ENCODE measurements at regions not wholly inside any gene's neighbourhood (a gene's known extent, or its start where the extent isn't known, plus 50 kb on each side); places are given as distances from the start of the nearest gene placed in this dataset.

- no peak for DNase-seq
These were observed 79.9 kb upstream of the TMTC4 start for GRCh38 chr13:100754459-100754858.

- no peak for DNase-seq
These were observed 78.8 kb upstream of the TMTC4 start for GRCh38 chr13:100753376-100753775.

GRCh38 chr13:100751826-100752225 lies 77.2 kb upstream of the TMTC4 start:
- DNase-seq, result no peak

GRCh38 chr13:100746953-100747683 lies 72.5 kb upstream of the TMTC4 start:
- DNase-seq, result no peak

GRCh38 chr13:100738176-100738855 lies 63.7 kb upstream of the TMTC4 start:
- no peak for DNase-seq

GRCh38 chr13:100735494-100735893 lies 60.9 kb upstream of the TMTC4 start:
- no peak for DNase-seq

- no peak for DNase-seq
These were observed 59.7 kb upstream of the TMTC4 start for GRCh38 chr13:100734194-100734720.

- DNase-seq, result no peak
These were observed 58.7 kb upstream of the TMTC4 start for GRCh38 chr13:100733261-100733660.

- no peak for DNase-seq
These were observed 53.6 kb upstream of the TMTC4 start for GRCh38 chr13:100728201-100728600.

GRCh38 chr13:100725472-100725871 lies 50.9 kb upstream of the TMTC4 start:
- no peak for DNase-seq

- no peak for DNase-seq
These were observed 50.0 kb upstream of the TMTC4 start for GRCh38 chr13:100724568-100724967.

Data from EL (cell line).